NCI-H2171 (cell line): ENCODE measurements at regions not wholly inside any gene's neighbourhood (a gene's known extent, or its start where the extent isn't known, plus 50 kb on each side); places are given as distances from the start of the nearest gene placed in this dataset.
"Not testable (repeated sequence)": the region's sequence is repeated elsewhere in the genome, so short reads cannot be mapped to it uniquely, and the experiment has no call there.

Source experiments
- DNase-seq: peaks from one replicate; lab custom pipeline; 2025; lab: John Stamatoyannopoulos, UW

GRCh38 chr18:78455386-78455785, 524.2 kb upstream of the SALL3 start:
- no peak for DNase-seq

GRCh38 chr18:78457011-78457410, 522.6 kb upstream of the SALL3 start:
- DNase-seq, result no peak

- DNase-seq, result no peak
These were observed 521.9 kb upstream of the SALL3 start for GRCh38 chr18:78457731-78458130.

GRCh38 chr18:78458356-78458755, 521.3 kb upstream of the SALL3 start:
- DNase-seq, result no peak

GRCh38 chr18:78459668-78460067, 520.0 kb upstream of the SALL3 start:
- DNase-seq, result no peak

GRCh38 chr18:78460558-78460957, 519.1 kb upstream of the SALL3 start:
- no peak for DNase-seq

- DNase-seq, result no peak
These were observed 506.1 kb upstream of the SALL3 start for GRCh38 chr18:78473563-78473962.

GRCh38 chr18:78477840-78478239, 501.8 kb upstream of the SALL3 start:
- no peak for DNase-seq

GRCh38 chr18:78479443-78479842, 500.2 kb upstream of the SALL3 start:
- DNase-seq, result no peak

GRCh38 chr18:78480262-78481054, 499.2 kb upstream of the SALL3 start:
- DNase-seq, result no peak

- no peak for DNase-seq
These were observed 497.2 kb upstream of the SALL3 start for GRCh38 chr18:78482378-78482777.

GRCh38 chr18:78487649-78488048, 492.0 kb upstream of the SALL3 start:
- no peak for DNase-seq

- no peak for DNase-seq
These were observed 487.4 kb upstream of the SALL3 start for GRCh38 chr18:78492064-78492812.

GRCh38 chr18:78492813-78493371, 486.7 kb upstream of the SALL3 start:
- DNase-seq, result no peak

GRCh38 chr18:78493490-78493889, 486.1 kb upstream of the SALL3 start:
- DNase-seq, result not testable (repeated sequence)

- DNase-seq, result no peak
These were observed 485.2 kb upstream of the SALL3 start for GRCh38 chr18:78494204-78495085.

GRCh38 chr18:78495550-78495949, 484.1 kb upstream of the SALL3 start:
- DNase-seq, result no peak

- DNase-seq, result no peak
These were observed 483.5 kb upstream of the SALL3 start for GRCh38 chr18:78496079-78496478.

GRCh38 chr18:78497641-78498040, 482.0 kb upstream of the SALL3 start:
- DNase-seq, result no peak

- no peak for DNase-seq
These were observed 480.0 kb upstream of the SALL3 start for GRCh38 chr18:78499586-78499985.

- no peak for DNase-seq
These were observed 478.4 kb upstream of the SALL3 start for GRCh38 chr18:78501251-78501650.

GRCh38 chr18:78503129-78503528, 476.5 kb upstream of the SALL3 start:
- no peak for DNase-seq
